ENCODE measurements at regions not wholly inside any gene's neighbourhood (a gene's known extent, or its start where the extent isn't known, plus 50 kb on each side); places are given as distances from the start of the nearest gene placed in this dataset.

DNA sequence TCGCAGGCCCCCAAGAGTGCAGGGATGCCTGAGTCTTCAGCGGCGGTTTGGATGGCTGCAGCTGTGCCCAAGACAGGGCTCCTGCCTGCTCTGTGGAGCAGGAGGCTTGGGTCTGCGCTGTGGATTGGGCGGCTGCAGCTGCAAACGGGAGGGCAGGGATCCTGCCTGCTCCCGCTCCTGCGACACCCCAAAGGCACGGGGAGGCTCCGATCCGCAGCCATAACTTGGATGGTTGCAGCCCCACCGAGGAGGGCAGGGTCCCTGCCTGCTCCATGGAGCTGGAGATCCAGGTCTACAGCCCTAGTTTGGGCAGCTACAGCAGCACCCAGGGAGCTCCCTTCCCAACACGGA is 898.8 kb upstream of the NEGR1 start:
- Histone ChIP-seq H3K4me1 (replicated peaks; ENCODE audit: insufficient read depth) (no peaks in the 10 kb centered on the region), H3K4me2 (no peak overlapping the region), H3F3A (ENCODE audit: insufficient read depth, low read depth) (no peaks in the 10 kb centered on the region), H3K79me2 (ENCODE audit: low read depth) (no peaks in the 10 kb centered on the region), H3K27ac (no peak overlapping the region), H3K36me3 (ENCODE audit: low read depth) (no peaks in the 10 kb centered on the region), H3K27me3 (ENCODE audit: insufficient read depth, low read depth) (no peaks in the 10 kb centered on the region), H3K9me2 (ENCODE audit: insufficient read depth) (no peaks in the 10 kb centered on the region), H2AFZ (no peak overlapping the region), H4K20me1 (ENCODE audit: insufficient read depth) (no peaks in the 10 kb centered on the region), H3K9me3 (ENCODE audit: insufficient read depth, low read depth) (0 out of 2 replicates have a peak, but pooled peaks cover 4% of the 10 kb centered on the region), H3K4me3 (no peak overlapping the region)
- BruUV-seq (replicated peaks): no TSS peak
- intact Hi-C loops (cut with micrococcal nuclease; ENCODE audit: unreplicated experiment): no loop called here
- DNase-seq: no peak
- POLR2A ChIA-PET (ENCODE audit: unreplicated experiment): no interaction called here
- no peak for TF ChIP-seq EZH2 (IDR thresholded peaks at IDR 0.05; ENCODE audit: low read depth)
- TF ChIP-seq, protein P1, sequence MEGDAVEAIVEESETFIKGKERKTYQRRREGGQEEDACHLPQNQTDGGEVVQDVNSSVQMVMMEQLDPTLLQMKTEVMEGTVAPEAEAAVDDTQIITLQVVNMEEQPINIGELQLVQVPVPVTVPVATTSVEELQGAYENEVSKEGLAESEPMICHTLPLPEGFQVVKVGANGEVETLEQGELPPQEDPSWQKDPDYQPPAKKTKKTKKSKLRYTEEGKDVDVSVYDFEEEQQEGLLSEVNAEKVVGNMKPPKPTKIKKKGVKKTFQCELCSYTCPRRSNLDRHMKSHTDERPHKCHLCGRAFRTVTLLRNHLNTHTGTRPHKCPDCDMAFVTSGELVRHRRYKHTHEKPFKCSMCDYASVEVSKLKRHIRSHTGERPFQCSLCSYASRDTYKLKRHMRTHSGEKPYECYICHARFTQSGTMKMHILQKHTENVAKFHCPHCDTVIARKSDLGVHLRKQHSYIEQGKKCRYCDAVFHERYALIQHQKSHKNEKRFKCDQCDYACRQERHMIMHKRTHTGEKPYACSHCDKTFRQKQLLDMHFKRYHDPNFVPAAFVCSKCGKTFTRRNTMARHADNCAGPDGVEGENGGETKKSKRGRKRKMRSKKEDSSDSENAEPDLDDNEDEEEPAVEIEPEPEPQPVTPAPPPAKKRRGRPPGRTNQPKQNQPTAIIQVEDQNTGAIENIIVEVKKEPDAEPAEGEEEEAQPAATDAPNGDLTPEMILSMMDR (conservative IDR thresholded peaks at IDR 0.05): no peak
- CTCF ChIA-PET: no interaction called here

DNA sequence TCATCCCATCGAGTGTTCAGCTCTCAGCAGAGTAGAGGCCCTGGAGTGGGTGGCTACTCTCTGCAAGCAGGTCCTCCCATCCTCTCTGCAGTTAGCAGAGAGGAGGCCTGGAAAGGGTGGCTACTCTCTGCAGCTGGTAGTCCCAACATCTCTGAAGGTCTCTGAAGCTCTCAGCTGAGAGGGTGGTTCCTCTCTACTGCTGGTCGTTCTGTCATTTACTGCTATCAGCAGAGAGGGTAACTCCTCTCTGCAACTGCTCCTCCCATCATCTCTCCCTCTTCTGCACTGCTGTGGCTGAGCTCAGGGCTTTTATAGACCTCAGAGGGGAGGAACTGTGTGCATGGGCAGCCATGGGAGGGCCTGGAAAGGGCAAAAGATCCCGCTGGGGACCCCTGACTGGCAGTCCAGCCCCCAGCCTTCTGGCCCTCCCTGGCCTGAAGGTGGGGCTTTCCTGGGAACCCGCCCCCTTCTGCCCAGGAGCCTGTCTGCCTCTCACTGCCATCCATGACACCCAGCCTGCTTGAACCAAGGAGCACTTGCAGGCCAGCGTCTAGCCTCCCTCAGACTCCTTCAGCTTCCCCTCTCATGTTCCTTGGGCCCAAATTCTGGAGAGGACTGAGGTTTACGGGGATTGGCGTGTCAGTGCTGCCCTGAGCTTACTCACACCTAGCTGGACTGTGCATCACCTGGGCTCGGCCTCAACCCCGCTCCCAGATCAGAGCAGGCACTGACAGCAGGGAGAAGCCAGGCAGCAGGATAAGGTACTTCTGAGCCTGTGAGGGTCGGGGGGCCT is 898.3 kb upstream of the NEGR1 start:
- no TSS peak for BruUV-seq (replicated peaks)
- Histone ChIP-seq H3K36me3 (ENCODE audit: low read depth) (no peaks in the 10 kb centered on the region), H3K4me3 (no peak overlapping the region), H3K79me2 (ENCODE audit: low read depth) (no peaks in the 10 kb centered on the region), H3K27me3 (ENCODE audit: insufficient read depth, low read depth) (no peaks in the 10 kb centered on the region), H3K9me3 (ENCODE audit: insufficient read depth, low read depth) (0 out of 2 replicates have a peak, but pooled peaks cover 4% of the 10 kb centered on the region), H4K20me1 (ENCODE audit: insufficient read depth) (no peaks in the 10 kb centered on the region), H3F3A (ENCODE audit: insufficient read depth, low read depth) (no peaks in the 10 kb centered on the region), H3K4me2 (no peak overlapping the region), H3K9me2 (ENCODE audit: insufficient read depth) (no peaks in the 10 kb centered on the region), H2AFZ (no peak overlapping the region), H3K27ac (no peak overlapping the region), H3K4me1 (replicated peaks; ENCODE audit: insufficient read depth) (no peaks in the 10 kb centered on the region)
- ChIA-PET POLR2A (ENCODE audit: unreplicated experiment) (no interaction called here), CTCF (no interaction called here)
- DNase-seq: no peak
- intact Hi-C loops (cut with micrococcal nuclease; ENCODE audit: unreplicated experiment): no loop called here
- TF ChIP-seq, protein P1 (conservative IDR thresholded peaks at IDR 0.05): no peak
- TF ChIP-seq EZH2 (IDR thresholded peaks at IDR 0.05; ENCODE audit: low read depth): no peak

DNA sequence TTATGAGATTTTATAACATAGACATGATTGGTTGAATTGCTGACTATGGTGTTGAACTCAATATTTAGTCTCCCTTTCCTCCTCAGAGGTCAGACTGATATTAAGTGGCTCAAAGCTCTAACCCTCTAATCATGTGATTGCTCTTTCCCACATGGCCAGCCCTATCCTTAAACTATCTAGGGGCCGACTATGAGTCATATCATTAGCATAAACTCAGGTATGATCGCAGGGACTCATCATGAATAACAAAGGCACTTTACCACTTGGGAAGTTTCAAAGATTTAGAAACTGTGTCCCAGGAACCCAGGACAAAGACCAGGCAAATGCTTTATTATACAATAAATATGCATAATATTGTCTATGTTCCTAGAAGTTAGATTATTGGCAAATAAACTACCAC is 894.6 kb upstream of the NEGR1 start:
- no peaks in the 10 kb centered on the region for H3K9me3 ChIP-seq (ENCODE audit: insufficient read depth, low read depth)
- no TSS peak for BruUV-seq (replicated peaks)
- no peaks in the 10 kb centered on the region for H3K4me1 ChIP-seq (replicated peaks; ENCODE audit: insufficient read depth)
- H3K9me2 ChIP-seq (ENCODE audit: insufficient read depth): no peaks in the 10 kb centered on the region
- H2AFZ ChIP-seq: no peak overlapping the region
- no peaks in the 10 kb centered on the region for H3F3A ChIP-seq (ENCODE audit: insufficient read depth, low read depth)
- no peak overlapping the region for H3K4me2 ChIP-seq
- POLR2A ChIA-PET (ENCODE audit: unreplicated experiment): no interaction called here
- no peak overlapping the region for H3K4me3 ChIP-seq
- intact Hi-C loops (cut with micrococcal nuclease; ENCODE audit: unreplicated experiment): no loop called here
- no peak for TF ChIP-seq EZH2 (IDR thresholded peaks at IDR 0.05; ENCODE audit: low read depth)
- TF ChIP-seq, protein P1 (conservative IDR thresholded peaks at IDR 0.05): no peak
- CTCF ChIA-PET: no interaction called here
- H3K27me3 ChIP-seq (ENCODE audit: insufficient read depth, low read depth): no peaks in the 10 kb centered on the region
- no peak for DNase-seq
- H3K27ac ChIP-seq: no peak overlapping the region
- H4K20me1 ChIP-seq (ENCODE audit: insufficient read depth): no peaks in the 10 kb centered on the region
- no peaks in the 10 kb centered on the region for H3K79me2 ChIP-seq (ENCODE audit: low read depth)
- H3K36me3 ChIP-seq (ENCODE audit: low read depth): no peaks in the 10 kb centered on the region

Measured in PC-9 (cell line).